ENCODE measurements at regions not wholly inside any gene's neighbourhood (a gene's known extent, or its start where the extent isn't known, plus 50 kb on each side); places are given as distances from the start of the nearest gene placed in this dataset.
"Not testable (repeated sequence)": the region's sequence is repeated elsewhere in the genome, so short reads cannot be mapped to it uniquely, and the experiment has no call there.

GRCh38 chr2:241959751-241960269 lies 90.3 kb downstream of the RTP5 start:
- DNase-seq = no peak

GRCh38 chr2:241961454-241961853 lies 91.9 kb downstream of the RTP5 start:
- DNase-seq = no peak

GRCh38 chr2:241964133-241964532 lies 94.6 kb downstream of the RTP5 start:
- no peak for DNase-seq

- peak; percentile 80 for DNase-seq
Observed at GRCh38 chr2:241965931-241966412, 96.4 kb downstream of the RTP5 start.

- DNase-seq = no peak
Observed at GRCh38 chr2:241966647-241967466, 97.3 kb downstream of the RTP5 start.

GRCh38 chr2:241967467-241968144 lies 98.1 kb downstream of the RTP5 start:
- no peak for DNase-seq

GRCh38 chr2:241968417-241968816 lies 98.9 kb downstream of the RTP5 start:
- no peak for DNase-seq

GRCh38 chr2:241969182-241969581 lies 99.7 kb downstream of the RTP5 start:
- DNase-seq = not testable (repeated sequence)

GRCh38 chr2:241970716-241971115 lies 101.2 kb downstream of the RTP5 start:
- no peak for DNase-seq

- no peak for DNase-seq
Observed at GRCh38 chr2:241974096-241974495, 104.6 kb downstream of the RTP5 start.

- no peak for DNase-seq
Observed at GRCh38 chr2:241974851-241975592, 105.5 kb downstream of the RTP5 start.

- no peak for DNase-seq
Observed at GRCh38 chr2:241975593-241976284, 106.2 kb downstream of the RTP5 start.

GRCh38 chr2:241976296-241976695 lies 106.8 kb downstream of the RTP5 start:
- no peak for DNase-seq

GRCh38 chr2:241977557-241978300 lies 108.2 kb downstream of the RTP5 start:
- DNase-seq = no peak

GRCh38 chr2:241978670-241979069 lies 109.1 kb downstream of the RTP5 start:
- DNase-seq = no peak

GRCh38 chr2:241980193-241980592 lies 110.7 kb downstream of the RTP5 start:
- no peak for DNase-seq

GRCh38 chr2:241981076-241981700 lies 111.7 kb downstream of the RTP5 start:
- no peak for DNase-seq

- no peak for DNase-seq
Observed at GRCh38 chr2:241982706-241983570, 113.4 kb downstream of the RTP5 start.

- DNase-seq = no peak
Observed at GRCh38 chr2:241983571-241984270, 114.2 kb downstream of the RTP5 start.

- DNase-seq = no peak
Observed at GRCh38 chr2:241984271-241984655, 114.7 kb downstream of the RTP5 start.
